Mesothelial cell of epicardium (in vitro differentiated cells): ENCODE measurements at regions not wholly inside any gene's neighbourhood (a gene's known extent, or its start where the extent isn't known, plus 50 kb on each side); places are given as distances from the start of the nearest gene placed in this dataset.

Source experiments
- DNase-seq, 2 experiments: peaks; one replicate each; pipeline ENCODE4 v3.0.0; 2021; ENCODE audit warnings: low spot score in 2 of 2; ENCODE audit not compliant: unreplicated experiment in 2 of 2
- H3K27ac Mint-ChIP-seq: 2 replicates; pipeline ENCODE4 v1.8.0; 2021; ENCODE audit warnings: mixed read lengths
- H3K27me3 Mint-ChIP-seq: 2 replicates; pipeline ENCODE4 v1.8.0; 2021; ENCODE audit warnings: low read depth, mixed read lengths
- H3K36me3 Mint-ChIP-seq: 2 replicates; pipeline ENCODE4 v1.8.0; 2021; ENCODE audit warnings: mixed read lengths
- H3K4me1 Mint-ChIP-seq: 2 replicates; pipeline ENCODE4 v1.8.0; 2021; ENCODE audit warnings: mixed read lengths
- H3K4me3 Mint-ChIP-seq: 2 replicates; pipeline ENCODE4 v1.8.0; 2021; ENCODE audit warnings: mild to moderate bottlenecking, moderate library complexity, mixed read lengths
- H3K9me3 Mint-ChIP-seq: 2 replicates; pipeline ENCODE4 v1.8.0; 2021; ENCODE audit warnings: mixed read lengths
- TF ChIP-seq, protein P1 (sequence below): fragments of 200-600 bp; sonication (generic); IDR thresholded peaks from one replicate; pipeline ENCODE4 v1.5.0; 2021; ENCODE audit warnings: antibody characterized with exemption; ENCODE audit not compliant: unreplicated experiment

DNA sequence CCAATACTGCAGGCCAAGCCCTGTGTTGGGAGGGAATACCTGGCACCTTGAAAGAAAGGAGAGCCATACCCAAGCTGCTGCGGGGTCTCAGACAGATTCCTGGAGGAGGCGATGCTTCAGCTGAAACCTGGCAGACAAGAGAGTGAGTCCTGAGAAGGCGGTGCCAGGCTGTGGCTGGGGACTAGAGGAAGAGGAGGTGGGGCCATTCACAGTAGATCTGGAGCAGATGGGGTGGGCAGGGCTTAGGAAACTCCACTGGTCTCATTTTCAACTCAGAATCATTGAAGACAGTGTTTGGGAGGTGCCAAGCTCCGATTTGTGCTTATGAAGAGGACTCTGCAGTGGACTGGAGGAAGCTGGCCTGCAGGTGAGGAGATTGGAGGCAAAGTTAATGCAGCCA lies 236.3 kb upstream of the MKI67 start:
- Mint-ChIP-seq H3K36me3 (no peaks in the 10 kb centered on the region), H3K9me3 (peaks cover 5% of the 10 kb centered on the region), H3K4me1 (peaks cover 3% of the 10 kb centered on the region), H3K4me3 (no peak overlapping the region), H3K27ac (no peak overlapping the region), H3K27me3 (peaks cover 35% of the 10 kb centered on the region)
- TF ChIP-seq, protein P1, sequence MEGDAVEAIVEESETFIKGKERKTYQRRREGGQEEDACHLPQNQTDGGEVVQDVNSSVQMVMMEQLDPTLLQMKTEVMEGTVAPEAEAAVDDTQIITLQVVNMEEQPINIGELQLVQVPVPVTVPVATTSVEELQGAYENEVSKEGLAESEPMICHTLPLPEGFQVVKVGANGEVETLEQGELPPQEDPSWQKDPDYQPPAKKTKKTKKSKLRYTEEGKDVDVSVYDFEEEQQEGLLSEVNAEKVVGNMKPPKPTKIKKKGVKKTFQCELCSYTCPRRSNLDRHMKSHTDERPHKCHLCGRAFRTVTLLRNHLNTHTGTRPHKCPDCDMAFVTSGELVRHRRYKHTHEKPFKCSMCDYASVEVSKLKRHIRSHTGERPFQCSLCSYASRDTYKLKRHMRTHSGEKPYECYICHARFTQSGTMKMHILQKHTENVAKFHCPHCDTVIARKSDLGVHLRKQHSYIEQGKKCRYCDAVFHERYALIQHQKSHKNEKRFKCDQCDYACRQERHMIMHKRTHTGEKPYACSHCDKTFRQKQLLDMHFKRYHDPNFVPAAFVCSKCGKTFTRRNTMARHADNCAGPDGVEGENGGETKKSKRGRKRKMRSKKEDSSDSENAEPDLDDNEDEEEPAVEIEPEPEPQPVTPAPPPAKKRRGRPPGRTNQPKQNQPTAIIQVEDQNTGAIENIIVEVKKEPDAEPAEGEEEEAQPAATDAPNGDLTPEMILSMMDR = no peak
- DNase-seq = no peak

- Mint-ChIP-seq H3K4me1 (peaks cover 3% of the 10 kb centered on the region), H3K9me3 (no peaks in the 10 kb centered on the region), H3K36me3 (no peaks in the 10 kb centered on the region), H3K4me3 (no peak overlapping the region), H3K27ac (no peak overlapping the region), H3K27me3 (peaks cover 35% of the 10 kb centered on the region)
- no peak for DNase-seq
- TF ChIP-seq, protein P1 = no peak
These were observed 238.4 kb upstream of the MKI67 start for GRCh38 chr10:128364631-128365030.

- no peak overlapping the region for H3K4me3 Mint-ChIP-seq
- peaks cover 38% of the 10 kb centered on the region for H3K27me3 Mint-ChIP-seq
- TF ChIP-seq, protein P1 = no peak
- H3K9me3 Mint-ChIP-seq = no peaks in the 10 kb centered on the region
- no peak overlapping the region for H3K27ac Mint-ChIP-seq
- DNase-seq = no peak
- H3K4me1 Mint-ChIP-seq = peaks cover 3% of the 10 kb centered on the region
- H3K36me3 Mint-ChIP-seq = no peaks in the 10 kb centered on the region
These were observed 239.0 kb upstream of the MKI67 start for GRCh38 chr10:128365156-128365725.

- H3K27me3 Mint-ChIP-seq = peaks cover 42% of the 10 kb centered on the region
- DNase-seq = no peak
- peaks cover 3% of the 10 kb centered on the region for H3K4me1 Mint-ChIP-seq
- H3K27ac Mint-ChIP-seq = no peak overlapping the region
- TF ChIP-seq, protein P1 = no peak
- no peaks in the 10 kb centered on the region for H3K9me3 Mint-ChIP-seq
- H3K36me3 Mint-ChIP-seq = no peaks in the 10 kb centered on the region
- no peak overlapping the region for H3K4me3 Mint-ChIP-seq
These were observed 241.6 kb upstream of the MKI67 start for GRCh38 chr10:128367807-128368206.

DNA sequence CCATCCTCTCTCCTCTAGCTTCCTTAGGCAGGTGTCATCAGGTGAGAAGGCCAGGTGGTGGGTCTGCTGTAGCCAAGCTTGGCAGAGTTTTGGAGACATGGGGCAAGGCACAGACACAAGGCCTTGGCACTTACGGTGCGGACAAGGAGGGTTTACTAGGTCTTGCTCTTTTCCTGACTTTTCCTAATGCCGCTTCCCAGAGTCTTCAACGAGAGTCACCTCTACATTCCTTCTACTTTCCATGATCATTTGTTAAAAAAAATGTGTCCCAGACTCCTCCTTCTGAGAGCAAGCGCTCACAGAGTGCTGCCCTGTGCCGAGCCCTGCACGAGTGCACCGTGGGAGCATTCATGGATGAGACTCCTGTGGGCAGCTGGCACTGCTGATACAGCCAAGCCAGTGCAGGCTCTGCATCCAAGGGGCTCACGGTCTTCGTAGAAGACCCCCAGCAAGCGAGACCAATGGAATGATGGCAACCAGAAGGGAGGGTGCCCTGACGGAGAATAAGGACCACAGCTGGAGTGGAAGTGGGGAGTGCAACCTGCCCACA lies 243.0 kb upstream of the MKI67 start:
- Mint-ChIP-seq H3K9me3 (no peaks in the 10 kb centered on the region), H3K4me1 (peaks cover 3% of the 10 kb centered on the region), H3K36me3 (no peaks in the 10 kb centered on the region), H3K27me3 (peaks cover 47% of the 10 kb centered on the region), H3K27ac (no peak overlapping the region), H3K4me3 (no peak overlapping the region)
- TF ChIP-seq, protein P1 = no peak
- no peak for DNase-seq
